Smooth muscle cell of the brain vasculature (primary cell): ENCODE measurements at regions not wholly inside any gene's neighbourhood (a gene's known extent, or its start where the extent isn't known, plus 50 kb on each side); places are given as distances from the start of the nearest gene placed in this dataset.
"Not testable (repeated sequence)": the region's sequence is repeated elsewhere in the genome, so short reads cannot be mapped to it uniquely, and the experiment has no call there.

Experiments used
- DNase-seq: peaks from one replicate; pipeline ENCODE4 v3.0.0-alpha.2; 2012; ENCODE audit warnings: low read depth, low spot score

GRCh38 chr1:192418552-192419285 is 101.9 kb downstream of the RGS21 start:
- no peak for DNase-seq

GRCh38 chr1:192430644-192431043 is 113.9 kb downstream of the RGS21 start:
- no peak for DNase-seq

- DNase-seq: no peak
Observed at GRCh38 chr1:192435704-192436103, 118.9 kb downstream of the RGS21 start.

- DNase-seq: no peak
Observed at GRCh38 chr1:192436441-192437078, 119.8 kb downstream of the RGS21 start.

GRCh38 chr1:192438737-192439136 is 121.9 kb downstream of the RGS21 start:
- DNase-seq: no peak

- DNase-seq: no peak
Observed at GRCh38 chr1:192439373-192440025, 122.7 kb downstream of the RGS21 start.

GRCh38 chr1:192441492-192441891 is 124.7 kb downstream of the RGS21 start:
- no peak for DNase-seq

- no peak for DNase-seq
Observed at GRCh38 chr1:192442736-192443135, 125.9 kb downstream of the RGS21 start.

GRCh38 chr1:192443616-192444015 is 126.8 kb downstream of the RGS21 start:
- DNase-seq: no peak

GRCh38 chr1:192445241-192445640 is 128.4 kb downstream of the RGS21 start:
- DNase-seq: no peak

GRCh38 chr1:192445839-192446489 is 129.2 kb downstream of the RGS21 start:
- peak; percentile 31 for DNase-seq

- DNase-seq: no peak
Observed at GRCh38 chr1:192448026-192448578, 127.5 kb upstream of the RGS1 start.

- DNase-seq: no peak
Observed at GRCh38 chr1:192453360-192453992, 122.1 kb upstream of the RGS1 start.

GRCh38 chr1:192459467-192459866 is 116.1 kb upstream of the RGS1 start:
- no peak for DNase-seq

- no peak for DNase-seq
Observed at GRCh38 chr1:192461684-192462083, 113.9 kb upstream of the RGS1 start.

- no peak for DNase-seq
Observed at GRCh38 chr1:192462616-192463015, 113.0 kb upstream of the RGS1 start.

GRCh38 chr1:192463661-192464060 is 111.9 kb upstream of the RGS1 start:
- no peak for DNase-seq

GRCh38 chr1:192465221-192465620 is 110.4 kb upstream of the RGS1 start:
- not testable (repeated sequence) for DNase-seq

GRCh38 chr1:192474080-192474683 is 101.4 kb upstream of the RGS1 start:
- no peak for DNase-seq

- DNase-seq: no peak
Observed at GRCh38 chr1:192475329-192475728, 100.2 kb upstream of the RGS1 start.

- DNase-seq: no peak
Observed at GRCh38 chr1:192475970-192476369, 99.6 kb upstream of the RGS1 start.
